Spinal cord (tissue), 9 donors: ENCODE measurements at regions not wholly inside any gene's neighbourhood (a gene's known extent, or its start where the extent isn't known, plus 50 kb on each side); places are given as distances from the start of the nearest gene placed in this dataset.

Experiments used
- DNase-seq, 6 donors: peaks; one replicate each; pipeline versions ENCODE4 v3.0.0 to v3.0.0-alpha.2; 2013 to 2015; ENCODE audit warnings: low spot score in 6 of 6, low read depth in 4 of 6
- H3K27ac ChIP-seq: one replicate; pipeline ENCODE4 v1.5.1; 2013; ENCODE audit warnings: low read depth, low read length, control low read depth
- H3K27me3 ChIP-seq: one replicate; pipeline ENCODE4 v1.6.1; 2013; ENCODE audit warnings: low read length; ENCODE audit not compliant: control insufficient read depth, insufficient read depth
- H3K36me3 ChIP-seq: one replicate; pipeline ENCODE4 v1.6.1; 2013; ENCODE audit warnings: low read length; ENCODE audit not compliant: control insufficient read depth, insufficient read depth
- H3K4me1 ChIP-seq: one replicate; pipeline ENCODE4 v1.6.1; 2013; ENCODE audit warnings: low read length; ENCODE audit not compliant: control insufficient read depth, insufficient read depth
- H3K4me3 ChIP-seq: one replicate; pipeline ENCODE4 v1.5.1; 2013; ENCODE audit warnings: low read depth, low read length, control low read depth
- H3K9me3 ChIP-seq: one replicate; pipeline ENCODE4 v1.6.1; 2013; ENCODE audit warnings: low read length; ENCODE audit not compliant: control insufficient read depth, insufficient read depth
- WGBS: methylation state at CpG from one replicate; pipeline ENCODE4 v1.1.5; 2013; ENCODE audit warnings: missing lambda C conversion rate; ENCODE audit not compliant: insufficient coverage; 5-methylcytosine and 5-hydroxymethylcytosine counted together
- donor health status: healthy.

- Histone ChIP-seq H3K9me3 (no peaks in the 10 kb centered on the region), H3K36me3 (no peaks in the 10 kb centered on the region), H3K27ac (no peak overlapping the region), H3K27me3 (no peaks in the 10 kb centered on the region), H3K4me3 (no peak overlapping the region), H3K4me1 (peaks cover 4% of the 10 kb centered on the region)
- 85% methylated on average over 6 of the region's 8 CpGs for WGBS
- DNase-seq: no peak
Observed at GRCh38 chr13:44014501-44014900, 134.8 kb downstream of the LACC1 start.

GRCh38 chr13:44015118-44015517, 135.4 kb downstream of the LACC1 start:
- H3K27me3 ChIP-seq: no peaks in the 10 kb centered on the region
- H3K4me1 ChIP-seq: peaks cover 4% of the 10 kb centered on the region
- H3K9me3 ChIP-seq: no peaks in the 10 kb centered on the region
- H3K27ac ChIP-seq: no peak overlapping the region
- no peak for DNase-seq
- 79% methylated on average over 3 of the region's 5 CpGs for WGBS
- no peaks in the 10 kb centered on the region for H3K36me3 ChIP-seq
- no peak overlapping the region for H3K4me3 ChIP-seq

GRCh38 chr13:44015811-44016210, 136.1 kb downstream of the LACC1 start:
- Histone ChIP-seq H3K4me1 (peaks cover 4% of the 10 kb centered on the region), H3K27ac (no peak overlapping the region), H3K9me3 (no peaks in the 10 kb centered on the region), H3K4me3 (no peak overlapping the region), H3K36me3 (no peaks in the 10 kb centered on the region), H3K27me3 (no peaks in the 10 kb centered on the region)
- no peak for DNase-seq
- WGBS: 95% methylated on average over 6 of the region's 6 CpGs

GRCh38 chr13:44017756-44018309, 138.1 kb downstream of the LACC1 start:
- no peak overlapping the region for H3K27ac ChIP-seq
- H3K27me3 ChIP-seq: no peaks in the 10 kb centered on the region
- no peak overlapping the region for H3K4me3 ChIP-seq
- DNase-seq: no peak
- no peaks in the 10 kb centered on the region for H3K36me3 ChIP-seq
- WGBS: 74% methylated on average over 4 of the region's 5 CpGs
- no peaks in the 10 kb centered on the region for H3K9me3 ChIP-seq
- peaks cover 4% of the 10 kb centered on the region for H3K4me1 ChIP-seq

- no peaks in the 10 kb centered on the region for H3K36me3 ChIP-seq
- no peak overlapping the region for H3K4me3 ChIP-seq
- H3K27me3 ChIP-seq: no peaks in the 10 kb centered on the region
- no peak for DNase-seq
- H3K27ac ChIP-seq: no peak overlapping the region
- no peaks in the 10 kb centered on the region for H3K9me3 ChIP-seq
- no peaks in the 10 kb centered on the region for H3K4me1 ChIP-seq
- 94% methylated on average over 2 of the region's 4 CpGs for WGBS
Observed at GRCh38 chr13:44019651-44020050, 139.9 kb downstream of the LACC1 start.

GRCh38 chr13:44021422-44021821, 141.7 kb downstream of the LACC1 start:
- 83% methylated on average over 2 of the region's 3 CpGs for WGBS

GRCh38 chr13:44022196-44022595, 142.5 kb downstream of the LACC1 start:
- no peaks in the 10 kb centered on the region for H3K4me1 ChIP-seq
- no peaks in the 10 kb centered on the region for H3K9me3 ChIP-seq
- no peak overlapping the region for H3K4me3 ChIP-seq
- H3K36me3 ChIP-seq: no peaks in the 10 kb centered on the region
- no peak overlapping the region for H3K27ac ChIP-seq
- no CpG with 5 or more reads among the region's 2 CpGs for WGBS
- DNase-seq: no peak
- H3K27me3 ChIP-seq: no peaks in the 10 kb centered on the region

More at GRCh38 chr13:44021422-44021821, 141.7 kb downstream of the LACC1 start:
- H3K27me3 ChIP-seq: no peaks in the 10 kb centered on the region
- no peak overlapping the region for H3K27ac ChIP-seq
- H3K36me3 ChIP-seq: no peaks in the 10 kb centered on the region
- no peak overlapping the region for H3K4me3 ChIP-seq
- no peak for DNase-seq
- H3K9me3 ChIP-seq: no peaks in the 10 kb centered on the region
- no peaks in the 10 kb centered on the region for H3K4me1 ChIP-seq

GRCh38 chr13:44024167-44024845, 144.6 kb downstream of the LACC1 start:
- WGBS: 100% methylated on average over 1 of the region's 5 CpGs
- Histone ChIP-seq H3K9me3 (no peaks in the 10 kb centered on the region), H3K36me3 (no peaks in the 10 kb centered on the region), H3K27ac (no peak overlapping the region), H3K4me3 (no peak overlapping the region), H3K27me3 (no peaks in the 10 kb centered on the region), H3K4me1 (no peaks in the 10 kb centered on the region)
- DNase-seq: no peak

GRCh38 chr13:44024846-44025195, 145.1 kb downstream of the LACC1 start:
- Histone ChIP-seq H3K27ac (no peak overlapping the region), H3K4me3 (no peak overlapping the region), H3K27me3 (no peaks in the 10 kb centered on the region), H3K4me1 (no peaks in the 10 kb centered on the region), H3K36me3 (no peaks in the 10 kb centered on the region), H3K9me3 (no peaks in the 10 kb centered on the region)
- no peak for DNase-seq
- no CpG with 5 or more reads among the region's 4 CpGs for WGBS

- Histone ChIP-seq H3K4me3 (no peak overlapping the region), H3K4me1 (no peaks in the 10 kb centered on the region), H3K27ac (no peak overlapping the region), H3K36me3 (no peaks in the 10 kb centered on the region), H3K27me3 (no peaks in the 10 kb centered on the region), H3K9me3 (no peaks in the 10 kb centered on the region)
- WGBS: no CpG with 5 or more reads among the region's 4 CpGs
- no peak for DNase-seq
Observed at GRCh38 chr13:44026194-44026593, 146.5 kb downstream of the LACC1 start.
